ENCODE measurements at regions not wholly inside any gene's neighbourhood (a gene's known extent, or its start where the extent isn't known, plus 50 kb on each side); places are given as distances from the start of the nearest gene placed in this dataset.

- no peaks in the 10 kb centered on the region for H3K36me3 ChIP-seq
- no peak for DNase-seq (ENCODE audit: low spot score in 2 of 2)
- no peak for TF ChIP-seq EP300 (IDR thresholded peaks at IDR 0.05)
- TF ChIP-seq CTCF (IDR thresholded peaks at IDR 0.05) = no peak
- TF ChIP-seq POLR2A (IDR thresholded peaks at IDR 0.05) = no peak
- 56 to 66% methylated on average over 24 of the region's 24 CpGs for WGBS, 2 donors
- H3K27me3 ChIP-seq = no peaks in the 10 kb centered on the region
- peaks cover 0 to 27% (median 0%) of the 10 kb centered on the region in 4 donors for H3K9me3 ChIP-seq
- no peak overlapping the region for H3K4me3 ChIP-seq
- peaks cover 0 to 7% (median 0%) of the 10 kb centered on the region in 4 donors for H3K4me1 ChIP-seq
- H3K27ac ChIP-seq = no peak overlapping the region
Measured at GRCh38 chr11:44466531-44467205, 98.8 kb upstream of the CD82 start.

GRCh38 chr11:44467413-44467812, 98.0 kb upstream of the CD82 start:
- TF ChIP-seq EP300 (IDR thresholded peaks at IDR 0.05) = no peak
- no peak for TF ChIP-seq POLR2A (IDR thresholded peaks at IDR 0.05)
- TF ChIP-seq CTCF (IDR thresholded peaks at IDR 0.05) = no peak
- Histone ChIP-seq H3K27ac (no peak overlapping the region), H3K36me3 (no peaks in the 10 kb centered on the region), H3K9me3 (peaks cover 0 to 22% (median 0%) of the 10 kb centered on the region in 4 donors), H3K4me1 (peaks cover 0 to 7% (median 0%) of the 10 kb centered on the region in 4 donors), H3K27me3 (no peaks in the 10 kb centered on the region), H3K4me3 (no peak overlapping the region)
- no peak for DNase-seq (ENCODE audit: low spot score in 2 of 2)
- WGBS, 2 donors = 69% methylated on average over 1 of the region's 1 CpG

DNA sequence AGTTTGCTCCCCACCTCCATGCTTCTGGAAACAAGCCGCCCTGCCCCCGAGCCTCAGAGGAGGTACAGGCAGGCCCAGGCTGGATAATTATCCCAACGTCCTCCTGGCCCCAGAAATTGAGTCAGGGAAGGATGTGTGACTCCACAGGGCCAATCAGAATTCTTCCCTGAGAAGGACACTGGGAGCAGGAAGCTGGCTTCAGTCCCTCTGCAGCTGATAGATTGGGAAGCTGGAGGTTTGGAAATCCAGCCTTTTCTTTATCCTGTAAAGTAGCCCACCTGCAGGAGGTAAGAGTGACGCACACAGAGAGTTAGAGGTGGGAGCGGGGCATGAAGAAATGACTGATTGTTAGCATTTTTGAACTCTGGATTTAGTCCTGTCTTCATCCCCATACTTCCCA, 97.5 kb upstream of the CD82 start:
- H3K27ac ChIP-seq = no peak overlapping the region
- H3K4me3 ChIP-seq = no peak overlapping the region
- H3K27me3 ChIP-seq = no peaks in the 10 kb centered on the region
- H3K36me3 ChIP-seq = no peaks in the 10 kb centered on the region
- TF ChIP-seq POLR2A (IDR thresholded peaks at IDR 0.05) (no peak), EP300 (IDR thresholded peaks at IDR 0.05) (no peak), CTCF (IDR thresholded peaks at IDR 0.05) (no peak)
- H3K9me3 ChIP-seq = peaks cover 0 to 22% (median 0%) of the 10 kb centered on the region in 4 donors
- 64 to 68% methylated on average over 5 of the region's 5 CpGs for WGBS, 2 donors
- no peak for DNase-seq (ENCODE audit: low spot score in 2 of 2)
- peaks cover 0 to 7% (median 0%) of the 10 kb centered on the region in 4 donors for H3K4me1 ChIP-seq

DNA sequence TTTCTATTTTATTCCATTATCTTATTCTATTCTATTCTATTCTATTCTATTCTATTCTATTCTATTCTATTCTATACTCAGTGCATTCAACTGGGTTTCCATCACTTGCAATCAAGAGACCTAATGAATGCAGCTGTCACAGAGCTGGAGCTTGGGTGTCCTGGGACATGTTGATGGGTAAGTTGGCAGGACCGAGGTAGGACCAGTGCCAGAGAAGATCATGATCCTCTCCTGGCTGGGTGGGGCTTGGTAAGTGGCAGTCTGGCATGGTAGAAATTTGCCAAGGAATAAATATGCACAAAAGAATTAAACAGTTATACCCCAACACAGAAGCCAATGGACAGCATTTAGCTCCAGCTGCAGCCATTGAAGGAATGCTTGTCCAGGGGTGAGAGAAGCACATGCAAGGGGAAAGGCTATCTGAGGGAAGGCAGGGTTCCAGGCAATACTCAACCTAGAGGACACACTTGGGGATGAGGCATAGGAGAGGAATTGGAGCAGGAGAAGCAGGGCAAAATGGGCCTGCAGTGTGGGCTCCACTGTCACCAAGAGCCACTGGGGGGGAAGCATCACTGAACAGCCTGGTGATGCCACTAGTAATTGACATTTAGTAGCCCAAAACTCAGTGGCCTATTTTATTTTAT, 97.0 kb upstream of the CD82 start:
- Histone ChIP-seq H3K36me3 (no peaks in the 10 kb centered on the region), H3K4me1 (peaks cover 0 to 7% (median 0%) of the 10 kb centered on the region in 4 donors), H3K9me3 (peaks cover 0 to 20% (median 0%) of the 10 kb centered on the region in 4 donors), H3K4me3 (no peak overlapping the region), H3K27me3 (no peaks in the 10 kb centered on the region), H3K27ac (no peak overlapping the region)
- TF ChIP-seq EP300 (IDR thresholded peaks at IDR 0.05) = no peak
- no peak for TF ChIP-seq CTCF (IDR thresholded peaks at IDR 0.05)
- no peak for TF ChIP-seq POLR2A (IDR thresholded peaks at IDR 0.05)
- DNase-seq (ENCODE audit: low spot score in 2 of 2) = no peak
- 91 to 96% methylated on average over 1 of the region's 1 CpG for WGBS, 2 donors

DNA sequence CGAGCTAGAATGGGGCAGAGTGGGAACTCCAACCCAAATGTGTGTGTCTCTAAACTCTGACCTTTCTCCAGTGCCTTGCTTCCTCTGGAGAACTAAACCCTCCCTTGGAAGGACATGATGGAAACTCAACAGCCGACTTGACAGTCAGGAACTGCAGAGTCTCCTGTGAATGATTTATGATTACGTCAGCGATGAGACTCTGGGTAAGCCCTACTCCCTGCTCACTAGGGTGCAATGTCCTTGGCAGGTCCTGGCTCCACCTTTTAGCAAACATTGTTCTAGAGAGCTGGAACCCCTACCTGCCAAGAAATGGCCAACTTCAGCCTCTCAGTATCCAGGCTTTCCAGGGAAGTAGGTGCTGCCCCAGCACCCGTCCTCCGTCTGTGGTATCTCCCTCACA, 96.1 kb upstream of the CD82 start:
- no peak overlapping the region for H3K4me3 ChIP-seq
- no peaks in the 10 kb centered on the region for H3K36me3 ChIP-seq
- TF ChIP-seq CTCF (IDR thresholded peaks at IDR 0.05) = no peak
- no peak for TF ChIP-seq EP300 (IDR thresholded peaks at IDR 0.05)
- no peak for TF ChIP-seq POLR2A (IDR thresholded peaks at IDR 0.05)
- DNase-seq (ENCODE audit: low spot score in 2 of 2) = no peak
- H3K27me3 ChIP-seq = no peaks in the 10 kb centered on the region
- H3K9me3 ChIP-seq = peaks cover 0 to 11% (median 0%) of the 10 kb centered on the region in 4 donors
- peaks cover 0 to 7% (median 0%) of the 10 kb centered on the region in 4 donors for H3K4me1 ChIP-seq
- no peak overlapping the region for H3K27ac ChIP-seq
- WGBS, 2 donors = 71 to 80% methylated on average over 6 of the region's 6 CpGs

Data from tibial nerve (tissue), 4 donors.